ENCODE measurements at regions not wholly inside any gene's neighbourhood (a gene's known extent, or its start where the extent isn't known, plus 50 kb on each side); places are given as distances from the start of the nearest gene placed in this dataset.

DNA sequence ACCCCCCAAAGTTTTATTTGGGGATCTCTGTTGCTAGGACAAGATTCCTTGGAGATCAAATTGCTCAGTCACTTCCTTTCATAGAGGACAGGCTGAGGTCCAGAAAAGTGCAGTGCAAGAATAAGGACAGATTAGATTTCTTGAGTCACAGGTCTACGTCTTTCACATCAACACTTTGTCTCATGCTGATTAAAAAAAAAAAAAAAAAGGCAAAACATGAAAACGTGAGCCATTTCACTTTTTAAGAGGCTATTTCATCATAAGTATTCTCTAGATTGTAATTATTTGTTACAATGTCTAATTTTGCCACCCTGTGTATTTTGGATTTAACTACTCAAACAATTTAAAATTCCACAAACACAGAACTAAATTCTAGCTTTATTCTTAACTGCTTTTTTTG lies 647.0 kb downstream of the TRAM1L1 start:
- Histone ChIP-seq H2AFZ (ENCODE audit: insufficient read depth, low read depth, low read length, poor library complexity, severe bottlenecking) (no peak overlapping the region), H3K27me3 (ENCODE audit: control insufficient read depth in 2 of 2, insufficient read depth in 2 of 2, low read length in 2 of 2) (no peaks in the 10 kb centered on the region), H3K4me1 (ENCODE audit: control insufficient read depth in 1 of 2, insufficient read depth in 2 of 2, low read length in 2 of 2) (no peaks in the 10 kb centered on the region), H3K36me3 (replicated peaks in 1 of 2; ENCODE audit: control insufficient read depth in 1 of 2, insufficient read depth in 2 of 2, low read length in 2 of 2) (no peaks in the 10 kb centered on the region), H3K9me3 (replicated peaks in 1 of 2; ENCODE audit: control insufficient read depth in 1 of 2, insufficient read depth in 1 of 2, low read length in 2 of 2) (no peaks in the 10 kb centered on the region), H3K4me2 (replicated peaks; ENCODE audit: extremely low read depth, low read length, poor library complexity, severe bottlenecking) (no peak overlapping the region), H4K20me1 (ENCODE audit: insufficient read depth, low read length) (no peaks in the 10 kb centered on the region), H3K27ac (ENCODE audit: low read depth in 1 of 2, low read length in 2 of 2) (no peak overlapping the region), H3K79me2 (ENCODE audit: insufficient read depth, low read length) (no peaks in the 10 kb centered on the region), H3K4me3 (replicated peaks in 1 of 3; ENCODE audit: low read depth in 2 of 3, low read length in 3 of 3) (no peak overlapping the region), H3K9ac (ENCODE audit: insufficient read depth, low read length, poor library complexity, severe bottlenecking) (no peak overlapping the region)
- intact Hi-C loops (cut with micrococcal nuclease), result no loop called here
- no peak for DNase-seq
- WGBS (ENCODE audit: insufficient coverage), result no CpG with 5 or more reads among the region's 2 CpGs
- Mint-ChIP-seq H3K4me3 (no peak overlapping the region), H3K36me3 (no peaks in the 10 kb centered on the region), H3K27me3 (ENCODE audit: low read depth in 3 of 3) (peaks cover 0 to 2% (median 0%) of the 10 kb centered on the region in 3 donors), H3K27ac (no peak overlapping the region), H3K9me3 (peaks cover 0 to 5% (median 2%) of the 10 kb centered on the region in 7 donors), H3K4me1 (no peaks in the 10 kb centered on the region)
- TF ChIP-seq, protein P1, sequence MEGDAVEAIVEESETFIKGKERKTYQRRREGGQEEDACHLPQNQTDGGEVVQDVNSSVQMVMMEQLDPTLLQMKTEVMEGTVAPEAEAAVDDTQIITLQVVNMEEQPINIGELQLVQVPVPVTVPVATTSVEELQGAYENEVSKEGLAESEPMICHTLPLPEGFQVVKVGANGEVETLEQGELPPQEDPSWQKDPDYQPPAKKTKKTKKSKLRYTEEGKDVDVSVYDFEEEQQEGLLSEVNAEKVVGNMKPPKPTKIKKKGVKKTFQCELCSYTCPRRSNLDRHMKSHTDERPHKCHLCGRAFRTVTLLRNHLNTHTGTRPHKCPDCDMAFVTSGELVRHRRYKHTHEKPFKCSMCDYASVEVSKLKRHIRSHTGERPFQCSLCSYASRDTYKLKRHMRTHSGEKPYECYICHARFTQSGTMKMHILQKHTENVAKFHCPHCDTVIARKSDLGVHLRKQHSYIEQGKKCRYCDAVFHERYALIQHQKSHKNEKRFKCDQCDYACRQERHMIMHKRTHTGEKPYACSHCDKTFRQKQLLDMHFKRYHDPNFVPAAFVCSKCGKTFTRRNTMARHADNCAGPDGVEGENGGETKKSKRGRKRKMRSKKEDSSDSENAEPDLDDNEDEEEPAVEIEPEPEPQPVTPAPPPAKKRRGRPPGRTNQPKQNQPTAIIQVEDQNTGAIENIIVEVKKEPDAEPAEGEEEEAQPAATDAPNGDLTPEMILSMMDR (IDR thresholded peaks at IDR 0.05), result no peak

GRCh38 chr4:116427666-116428065 lies 657.7 kb downstream of the TRAM1L1 start:
- Histone ChIP-seq H3K27me3 (ENCODE audit: control insufficient read depth in 2 of 2, insufficient read depth in 2 of 2, low read length in 2 of 2) (no peaks in the 10 kb centered on the region), H4K20me1 (ENCODE audit: insufficient read depth, low read length) (no peaks in the 10 kb centered on the region), H3K79me2 (ENCODE audit: insufficient read depth, low read length) (no peaks in the 10 kb centered on the region), H3K9ac (ENCODE audit: insufficient read depth, low read length, poor library complexity, severe bottlenecking) (no peak overlapping the region), H3K9me3 (replicated peaks in 1 of 2; ENCODE audit: control insufficient read depth in 1 of 2, insufficient read depth in 1 of 2, low read length in 2 of 2) (peaks cover 12 to 15% of the 10 kb centered on the region in 2 donors), H3K27ac (ENCODE audit: low read depth in 1 of 2, low read length in 2 of 2) (no peak overlapping the region), H3K36me3 (replicated peaks in 1 of 2; ENCODE audit: control insufficient read depth in 1 of 2, insufficient read depth in 2 of 2, low read length in 2 of 2) (no peaks in the 10 kb centered on the region), H3K4me1 (ENCODE audit: control insufficient read depth in 1 of 2, insufficient read depth in 2 of 2, low read length in 2 of 2) (no peaks in the 10 kb centered on the region), H2AFZ (ENCODE audit: insufficient read depth, low read depth, low read length, poor library complexity, severe bottlenecking) (no peak overlapping the region), H3K4me3 (replicated peaks in 1 of 3; ENCODE audit: low read depth in 2 of 3, low read length in 3 of 3) (no peak overlapping the region), H3K4me2 (replicated peaks; ENCODE audit: extremely low read depth, low read length, poor library complexity, severe bottlenecking) (no peak overlapping the region)
- DNase-seq, result no peak
- peaks cover 6 to 15% (median 10%) of the 10 kb centered on the region in 7 donors for H3K9me3 Mint-ChIP-seq
- H3K4me1 Mint-ChIP-seq, result no peaks in the 10 kb centered on the region
- H3K4me3 Mint-ChIP-seq, result no peak overlapping the region
- no peak overlapping the region for H3K27ac Mint-ChIP-seq
- 83% methylated on average over 1 of the region's 1 CpG for WGBS (ENCODE audit: insufficient coverage)
- no peaks in the 10 kb centered on the region for H3K27me3 Mint-ChIP-seq (ENCODE audit: low read depth in 3 of 3)
- TF ChIP-seq, protein P1 (IDR thresholded peaks at IDR 0.05), result no peak
- no peaks in the 10 kb centered on the region for H3K36me3 Mint-ChIP-seq
- intact Hi-C loops (cut with micrococcal nuclease), result no loop called here

All from CD14-positive monocyte (primary cell).